ENCODE measurements at regions not wholly inside any gene's neighbourhood (a gene's known extent, or its start where the extent isn't known, plus 50 kb on each side); places are given as distances from the start of the nearest gene placed in this dataset.

- DNase-seq, result no peak
These were observed 477.4 kb upstream of the RASGRP1 start for GRCh38 chr15:39041979-39042495.

- no peak for DNase-seq
These were observed 487.2 kb upstream of the RASGRP1 start for GRCh38 chr15:39051626-39052322.

- no peak for DNase-seq
These were observed 487.7 kb upstream of the RASGRP1 start for GRCh38 chr15:39052323-39052705.

- DNase-seq, result no peak
These were observed 488.9 kb upstream of the RASGRP1 start for GRCh38 chr15:39053480-39053879.

GRCh38 chr15:39054128-39054732 is 489.6 kb upstream of the RASGRP1 start:
- DNase-seq, result no peak

GRCh38 chr15:39056357-39056756 is 491.7 kb upstream of the RASGRP1 start:
- no peak for DNase-seq

GRCh38 chr15:39058351-39059131 is 493.9 kb upstream of the RASGRP1 start:
- no peak for DNase-seq

- no peak for DNase-seq
These were observed 495.3 kb upstream of the RASGRP1 start for GRCh38 chr15:39059917-39060316.

- DNase-seq, result no peak
These were observed 497.4 kb upstream of the RASGRP1 start for GRCh38 chr15:39061952-39062464.

- no peak for DNase-seq
These were observed 502.1 kb upstream of the RASGRP1 start for GRCh38 chr15:39066677-39067076.

GRCh38 chr15:39074341-39074985 is 506.4 kb upstream of the THBS1 start:
- no peak for DNase-seq

GRCh38 chr15:39075311-39075710 is 505.6 kb upstream of the THBS1 start:
- no peak for DNase-seq

- DNase-seq, result no peak
These were observed 505.0 kb upstream of the THBS1 start for GRCh38 chr15:39075756-39076341.

- DNase-seq, result no peak
These were observed 502.9 kb upstream of the THBS1 start for GRCh38 chr15:39078026-39078425.

GRCh38 chr15:39079296-39079847 is 501.5 kb upstream of the THBS1 start:
- DNase-seq, result no peak

GRCh38 chr15:39083213-39083612 is 497.7 kb upstream of the THBS1 start:
- no peak for DNase-seq

- DNase-seq, result no peak
These were observed 496.0 kb upstream of the THBS1 start for GRCh38 chr15:39084674-39085530.

GRCh38 chr15:39086641-39087040 is 494.2 kb upstream of the THBS1 start:
- no peak for DNase-seq

GRCh38 chr15:39088156-39088555 is 492.7 kb upstream of the THBS1 start:
- DNase-seq, result no peak

GRCh38 chr15:39092354-39092753 is 488.5 kb upstream of the THBS1 start:
- DNase-seq, result no peak

- DNase-seq, result no peak
These were observed 488.1 kb upstream of the THBS1 start for GRCh38 chr15:39092761-39093160.
